DMS 273 (cell line): ENCODE measurements at regions not wholly inside any gene's neighbourhood (a gene's known extent, or its start where the extent isn't known, plus 50 kb on each side); places are given as distances from the start of the nearest gene placed in this dataset.

Experiments used
- DNase-seq: peaks from one replicate; lab custom pipeline; 2025; ENCODE audit not compliant: unreplicated experiment; lab: John Stamatoyannopoulos, UW

GRCh38 chr10:62885684-62886461 lies 69.7 kb upstream of the EGR2 start:
- DNase-seq = no peak

- DNase-seq = no peak
These were observed 64.0 kb upstream of the EGR2 start for GRCh38 chr10:62880162-62880561.

GRCh38 chr10:62873866-62874265 lies 57.7 kb upstream of the EGR2 start:
- DNase-seq = no peak

- no peak for DNase-seq
These were observed 54.7 kb upstream of the EGR2 start for GRCh38 chr10:62870866-62871265.

GRCh38 chr10:62869958-62870357 lies 53.8 kb upstream of the EGR2 start:
- no peak for DNase-seq

GRCh38 chr10:62866941-62867340 lies 50.8 kb upstream of the EGR2 start:
- no peak for DNase-seq

- DNase-seq = no peak
These were observed 50.3 kb upstream of the EGR2 start for GRCh38 chr10:62866451-62866850.
